ENCODE measurements at regions not wholly inside any gene's neighbourhood (a gene's known extent, or its start where the extent isn't known, plus 50 kb on each side); places are given as distances from the start of the nearest gene placed in this dataset.

- Histone ChIP-seq H3K27me3 (ENCODE audit: control insufficient read depth, insufficient read depth, low read length, poor library complexity, severe bottlenecking) (no peaks in the 10 kb centered on the region), H3K9me3 (ENCODE audit: control insufficient read depth, low read length) (no peaks in the 10 kb centered on the region), H3K4me3 (ENCODE audit: insufficient read depth, low read depth, low read length) (no peak overlapping the region), H3K36me3 (ENCODE audit: control insufficient read depth, insufficient read depth, low read length) (no peaks in the 10 kb centered on the region), H3K27ac (ENCODE audit: insufficient read depth, low read depth, low read length, poor library complexity, severe bottlenecking) (peak overlapping the region; percentile 97), H3K4me1 (ENCODE audit: control insufficient read depth, insufficient read depth, low read length) (peaks cover 57% of the 10 kb centered on the region)
- 60 to 63% methylated on average over 3 to 4 of the region's 4 CpGs for WGBS, 2 experiments
These were observed 220.5 kb downstream of the TM9SF2 start for GRCh38 chr13:99721606-99722337.

- no peaks in the 10 kb centered on the region for H3K27me3 ChIP-seq (ENCODE audit: control insufficient read depth, insufficient read depth, low read length, poor library complexity, severe bottlenecking)
- H3K9me3 ChIP-seq (ENCODE audit: control insufficient read depth, low read length): no peaks in the 10 kb centered on the region
- no peaks in the 10 kb centered on the region for H3K36me3 ChIP-seq (ENCODE audit: control insufficient read depth, insufficient read depth, low read length)
- H3K4me3 ChIP-seq (ENCODE audit: insufficient read depth, low read depth, low read length): no peak overlapping the region
- peaks cover 21% of the 10 kb centered on the region for H3K4me1 ChIP-seq (ENCODE audit: control insufficient read depth, insufficient read depth, low read length)
- H3K27ac ChIP-seq (ENCODE audit: insufficient read depth, low read depth, low read length, poor library complexity, severe bottlenecking): no peak overlapping the region
- WGBS, 2 experiments: 59 to 62% methylated on average over 2 of the region's 2 CpGs
These were observed 216.8 kb downstream of the TM9SF2 start for GRCh38 chr13:99717959-99718674.

GRCh38 chr13:99709134-99709533 lies 207.9 kb downstream of the TM9SF2 start:
- peak overlapping the region; percentile 71 for H3K27ac ChIP-seq (ENCODE audit: insufficient read depth, low read depth, low read length, poor library complexity, severe bottlenecking)
- peaks cover 9% of the 10 kb centered on the region for H3K4me1 ChIP-seq (ENCODE audit: control insufficient read depth, insufficient read depth, low read length)
- H3K36me3 ChIP-seq (ENCODE audit: control insufficient read depth, insufficient read depth, low read length): no peaks in the 10 kb centered on the region
- H3K27me3 ChIP-seq (ENCODE audit: control insufficient read depth, insufficient read depth, low read length, poor library complexity, severe bottlenecking): no peaks in the 10 kb centered on the region
- H3K4me3 ChIP-seq (ENCODE audit: insufficient read depth, low read depth, low read length): no peak overlapping the region
- H3K9me3 ChIP-seq (ENCODE audit: control insufficient read depth, low read length): no peaks in the 10 kb centered on the region
- WGBS, 2 experiments: 46 to 58% methylated on average over 4 of the region's 4 CpGs

- no peaks in the 10 kb centered on the region for H3K36me3 ChIP-seq (ENCODE audit: control insufficient read depth, insufficient read depth, low read length)
- 61 to 71% methylated on average over 4 of the region's 4 CpGs for WGBS, 2 experiments
- no peak overlapping the region for H3K27ac ChIP-seq (ENCODE audit: insufficient read depth, low read depth, low read length, poor library complexity, severe bottlenecking)
- H3K4me3 ChIP-seq (ENCODE audit: insufficient read depth, low read depth, low read length): no peak overlapping the region
- H3K27me3 ChIP-seq (ENCODE audit: control insufficient read depth, insufficient read depth, low read length, poor library complexity, severe bottlenecking): no peaks in the 10 kb centered on the region
- peaks cover 16% of the 10 kb centered on the region for H3K4me1 ChIP-seq (ENCODE audit: control insufficient read depth, insufficient read depth, low read length)
- H3K9me3 ChIP-seq (ENCODE audit: control insufficient read depth, low read length): no peaks in the 10 kb centered on the region
These were observed 203.1 kb downstream of the TM9SF2 start for GRCh38 chr13:99704390-99704789.

GRCh38 chr13:99703908-99704307 lies 202.6 kb downstream of the TM9SF2 start:
- H3K4me3 ChIP-seq (ENCODE audit: insufficient read depth, low read depth, low read length): no peak overlapping the region
- no peaks in the 10 kb centered on the region for H3K36me3 ChIP-seq (ENCODE audit: control insufficient read depth, insufficient read depth, low read length)
- no peaks in the 10 kb centered on the region for H3K9me3 ChIP-seq (ENCODE audit: control insufficient read depth, low read length)
- H3K27ac ChIP-seq (ENCODE audit: insufficient read depth, low read depth, low read length, poor library complexity, severe bottlenecking): no peak overlapping the region
- H3K4me1 ChIP-seq (ENCODE audit: control insufficient read depth, insufficient read depth, low read length): peaks cover 11% of the 10 kb centered on the region
- no peaks in the 10 kb centered on the region for H3K27me3 ChIP-seq (ENCODE audit: control insufficient read depth, insufficient read depth, low read length, poor library complexity, severe bottlenecking)

- H3K27ac ChIP-seq (ENCODE audit: insufficient read depth, low read depth, low read length, poor library complexity, severe bottlenecking): no peak overlapping the region
- 40 to 55% methylated on average over 8 to 9 of the region's 9 CpGs for WGBS, 2 experiments
These were observed 201.5 kb downstream of the TM9SF2 start for GRCh38 chr13:99702687-99703319.

GRCh38 chr13:99700468-99700867 lies 199.2 kb downstream of the TM9SF2 start:
- H3K27me3 ChIP-seq (ENCODE audit: control insufficient read depth, insufficient read depth, low read length, poor library complexity, severe bottlenecking): no peaks in the 10 kb centered on the region
- H3K4me1 ChIP-seq (ENCODE audit: control insufficient read depth, insufficient read depth, low read length): peaks cover 10% of the 10 kb centered on the region
- 77 to 92% methylated on average over 7 of the region's 7 CpGs for WGBS, 2 experiments
- H3K27ac ChIP-seq (ENCODE audit: insufficient read depth, low read depth, low read length, poor library complexity, severe bottlenecking): no peak overlapping the region
- H3K9me3 ChIP-seq (ENCODE audit: control insufficient read depth, low read length): no peaks in the 10 kb centered on the region
- no peak overlapping the region for H3K4me3 ChIP-seq (ENCODE audit: insufficient read depth, low read depth, low read length)
- H3K36me3 ChIP-seq (ENCODE audit: control insufficient read depth, insufficient read depth, low read length): no peaks in the 10 kb centered on the region

More at GRCh38 chr13:99702687-99703319, 201.5 kb downstream of the TM9SF2 start:
- Histone ChIP-seq H3K4me3 (ENCODE audit: insufficient read depth, low read depth, low read length) (no peak overlapping the region), H3K4me1 (ENCODE audit: control insufficient read depth, insufficient read depth, low read length) (peaks cover 10% of the 10 kb centered on the region), H3K27me3 (ENCODE audit: control insufficient read depth, insufficient read depth, low read length, poor library complexity, severe bottlenecking) (no peaks in the 10 kb centered on the region), H3K36me3 (ENCODE audit: control insufficient read depth, insufficient read depth, low read length) (no peaks in the 10 kb centered on the region), H3K9me3 (ENCODE audit: control insufficient read depth, low read length) (no peaks in the 10 kb centered on the region)

GRCh38 chr13:99698816-99699099 lies 197.5 kb downstream of the TM9SF2 start:
- no peaks in the 10 kb centered on the region for H3K36me3 ChIP-seq (ENCODE audit: control insufficient read depth, insufficient read depth, low read length)
- no peaks in the 10 kb centered on the region for H3K9me3 ChIP-seq (ENCODE audit: control insufficient read depth, low read length)
- H3K4me3 ChIP-seq (ENCODE audit: insufficient read depth, low read depth, low read length): no peak overlapping the region
- WGBS, 2 experiments: 86 to 94% methylated on average over 2 to 3 of the region's 3 CpGs
- H3K27me3 ChIP-seq (ENCODE audit: control insufficient read depth, insufficient read depth, low read length, poor library complexity, severe bottlenecking): no peaks in the 10 kb centered on the region
- no peak overlapping the region for H3K27ac ChIP-seq (ENCODE audit: insufficient read depth, low read depth, low read length, poor library complexity, severe bottlenecking)
- peaks cover 16% of the 10 kb centered on the region for H3K4me1 ChIP-seq (ENCODE audit: control insufficient read depth, insufficient read depth, low read length)

GRCh38 chr13:99698010-99698815 lies 196.9 kb downstream of the TM9SF2 start:
- WGBS, 2 experiments: 81 to 87% methylated on average over 7 to 8 of the region's 8 CpGs
- no peak overlapping the region for H3K4me3 ChIP-seq (ENCODE audit: insufficient read depth, low read depth, low read length)
- no peaks in the 10 kb centered on the region for H3K9me3 ChIP-seq (ENCODE audit: control insufficient read depth, low read length)
- H3K4me1 ChIP-seq (ENCODE audit: control insufficient read depth, insufficient read depth, low read length): peaks cover 20% of the 10 kb centered on the region
- H3K27me3 ChIP-seq (ENCODE audit: control insufficient read depth, insufficient read depth, low read length, poor library complexity, severe bottlenecking): no peaks in the 10 kb centered on the region
- H3K27ac ChIP-seq (ENCODE audit: insufficient read depth, low read depth, low read length, poor library complexity, severe bottlenecking): no peak overlapping the region
- H3K36me3 ChIP-seq (ENCODE audit: control insufficient read depth, insufficient read depth, low read length): no peaks in the 10 kb centered on the region

- H3K4me3 ChIP-seq (ENCODE audit: insufficient read depth, low read depth, low read length): no peak overlapping the region
- no peaks in the 10 kb centered on the region for H3K36me3 ChIP-seq (ENCODE audit: control insufficient read depth, insufficient read depth, low read length)
- H3K27ac ChIP-seq (ENCODE audit: insufficient read depth, low read depth, low read length, poor library complexity, severe bottlenecking): no peak overlapping the region
- peaks cover 24% of the 10 kb centered on the region for H3K4me1 ChIP-seq (ENCODE audit: control insufficient read depth, insufficient read depth, low read length)
- 96 to 97% methylated on average over 3 of the region's 3 CpGs for WGBS, 2 experiments
- no peaks in the 10 kb centered on the region for H3K27me3 ChIP-seq (ENCODE audit: control insufficient read depth, insufficient read depth, low read length, poor library complexity, severe bottlenecking)
- no peaks in the 10 kb centered on the region for H3K9me3 ChIP-seq (ENCODE audit: control insufficient read depth, low read length)
These were observed 194.6 kb downstream of the TM9SF2 start for GRCh38 chr13:99695857-99696256.

Measured in ectodermal cell (in vitro differentiated cells).